GM12878 (cell line): ENCODE measurements at regions not wholly inside any gene's neighbourhood (a gene's known extent, or its start where the extent isn't known, plus 50 kb on each side); places are given as distances from the start of the nearest gene placed in this dataset.
A peak's percentile ranks its signal among the peaks of the same experiment; 100 is the strongest.

Experiments
- ATAC-seq: fragments of 200-7000 bp; cut with Tn5 transposase; 3 replicates; pipeline ENCODE4 v1.9.1; 2020; ENCODE audit warnings: mild to moderate bottlenecking, moderate library complexity
- BruUV-seq: library from RNA; stranded (reverse); fragments of 400-500 nt; replicated peaks from 2 replicates; lab custom pipeline; 2021; lab: Mats Ljungman, UMichigan
- CTCF ChIA-PET: fragments of 300-600 bp; sonication (Branson Sonifier 250); formaldehyde crosslinking; extraction: SDS; loops from one replicate; lab custom pipeline; 2021; ENCODE audit warnings: inconsistent platforms; lab: Yijun Ruan, JAX
- POLR2A ChIA-PET: fragments of 350-600 bp; formaldehyde crosslinking; extraction: SDS; loops from one replicate; lab custom pipeline; 2021; ENCODE audit warnings: inconsistent platforms; lab: Charles Lee
- RAD21 ChIA-PET: fragments of 300-600 bp; sonication (Branson Sonifier 250); formaldehyde crosslinking; loops from one replicate; lab custom pipeline; 2023; ENCODE audit warnings: antibody characterized with exemption; ENCODE audit not compliant: unreplicated experiment; lab: Charles Lee
- SMC1A ChIA-PET: fragments of 300-600 bp; sonication (Branson Sonifier 250); formaldehyde crosslinking; loops from one replicate; lab custom pipeline; 2023; ENCODE audit not compliant: unreplicated experiment, uncharacterized antibody; lab: Charles Lee
- DNase-seq: peaks from one replicate; pipeline ENCODE4 v3.0.0-alpha.2; 2011; ENCODE audit warnings: low read depth, low spot score
- FAIRE-seq: peaks from 3 replicates; lab custom pipeline; 2011; peaks lifted over from hg19 to GRCh38; lab: Jason Lieb, UNC
- H2AFZ ChIP-seq: 2 replicates; pipeline ENCODE4 v1.6.0; 2011; ENCODE audit warnings: low read depth, low read length, control low read depth; ENCODE audit not compliant: control insufficient read depth
- H3K27ac ChIP-seq: 2 replicates; pipeline ENCODE4 v1.5.1; 2011; ENCODE audit warnings: control low read depth; ENCODE audit not compliant: control insufficient read depth, insufficient read depth
- H3K27me3 ChIP-seq, 2 experiments: replicated peaks in 1 of 2; 2 replicates each; pipeline versions ENCODE4 v1.6.0 to v1.6.1; 2011; ENCODE audit warnings: low read length in 1 of 2; ENCODE audit not compliant: control insufficient read depth in 2 of 2, insufficient read depth in 2 of 2
- H3K36me3 ChIP-seq, 2 experiments: 2 replicates each; pipeline ENCODE4 v1.5.1; 2011; ENCODE audit warnings: low read length in 1 of 2; ENCODE audit not compliant: control insufficient read depth in 2 of 2, insufficient read depth in 2 of 2
- H3K4me1 ChIP-seq: 2 replicates; pipeline ENCODE4 v1.6.1; 2011; ENCODE audit warnings: mild to moderate bottlenecking, low read length, moderate library complexity, mixed read lengths; ENCODE audit not compliant: control insufficient read depth, insufficient read depth
- H3K4me2 ChIP-seq: 2 replicates; pipeline ENCODE4 v1.6.0; 2011; ENCODE audit warnings: control low read depth; ENCODE audit not compliant: control insufficient read depth, insufficient read depth
- H3K4me3 ChIP-seq: fragments of 200-600 bp; sonication (generic); 2 replicates; pipeline ENCODE4 v1.5.1; 2016
- H3K79me2 ChIP-seq: 2 replicates; pipeline ENCODE4 v1.6.0; 2011; ENCODE audit warnings: low read length; ENCODE audit not compliant: control insufficient read depth, insufficient read depth
- H3K9ac ChIP-seq: 2 replicates; pipeline ENCODE4 v1.8.0; 2011; ENCODE audit warnings: low read length, control low read depth, mixed read lengths; ENCODE audit not compliant: control insufficient read depth, insufficient read depth
- H3K9me3 ChIP-seq: replicated peaks from 3 replicates; pipeline ENCODE4 v1.5.1; 2011; ENCODE audit warnings: mild to moderate bottlenecking, low read length; ENCODE audit not compliant: control insufficient read depth, insufficient read depth
- H4K20me1 ChIP-seq: 2 replicates; pipeline ENCODE4 v1.6.0; 2011; ENCODE audit not compliant: control insufficient read depth, insufficient read depth
- CTCF ChIP-seq, 3 experiments: IDR thresholded peaks in 2 of 3; conservative IDR thresholded peaks in 1 of 3; 2 replicates each; pipeline ENCODE4 v1.5.1; 2011; ENCODE audit warnings: low read depth in 3 of 3, low read length in 3 of 3, mild to moderate bottlenecking in 3 of 3, control low read depth in 2 of 3, moderate library complexity in 2 of 3, inconsistent platforms in 1 of 3, mixed read lengths in 1 of 3; ENCODE audit not compliant: control insufficient read depth in 2 of 3, insufficient read depth in 1 of 3; ENCODE audit errors: extremely low read depth in 1 of 3
- ESRRA ChIP-seq: IDR thresholded peaks from 2 replicates; pipeline ENCODE4 v1.6.1; 2012; ENCODE audit warnings: mild to moderate bottlenecking, low read length, improper control_type of control experiment
- HDGF ChIP-seq: fragments of 450-650 bp; IDR thresholded peaks from 2 replicates; pipeline ENCODE4 v1.6.1; 2016; ENCODE audit warnings: antibody characterized with exemption
- KAT2A ChIP-seq: conservative IDR thresholded peaks from 2 replicates; pipeline ENCODE4 v1.6.1; 2011; ENCODE audit warnings: low read depth, low read length; ENCODE audit not compliant: control insufficient read depth
- LARP7 ChIP-seq: fragments of 450-650 bp; IDR thresholded peaks from 2 replicates; pipeline ENCODE4 v1.6.1; 2017; ENCODE audit warnings: mild to moderate bottlenecking
- MXI1 ChIP-seq: fragments of 150-350 bp; IDR thresholded peaks from 2 replicates; pipeline ENCODE4 v1.6.1; 2011; ENCODE audit warnings: low read depth, mild to moderate bottlenecking, inconsistent platforms, low read length, improper control_type of control experiment
- MYB ChIP-seq: fragments of 150-350 bp; IDR thresholded peaks from 2 replicates; pipeline ENCODE4 v1.6.1; 2014; ENCODE audit warnings: mild to moderate bottlenecking, low read depth, low read length, borderline replicate concordance
- NFYA ChIP-seq: IDR thresholded peaks from 2 replicates; pipeline ENCODE4 v1.6.1; 2011; ENCODE audit warnings: low read depth, mild to moderate bottlenecking, low read length, improper control_type of control experiment, borderline replicate concordance
- RFX5 ChIP-seq: IDR thresholded peaks from 2 replicates; pipeline ENCODE4 v1.6.1; 2011; ENCODE audit warnings: low read depth, low read length, improper control_type of control experiment
- TCF3 ChIP-seq: IDR thresholded peaks from 2 replicates; pipeline ENCODE4 v1.6.1; 2012; ENCODE audit warnings: low read depth, mild to moderate bottlenecking, low read length, borderline replicate concordance; ENCODE audit not compliant: insufficient read depth
- WRNIP1 ChIP-seq: IDR thresholded peaks from 2 replicates; pipeline ENCODE4 v1.6.1; 2011; ENCODE audit warnings: low read depth, low read length, improper control_type of control experiment, borderline replicate concordance
- ZNF274 ChIP-seq: IDR thresholded peaks from one replicate; pipeline ENCODE4 v1.8.0; 2011; ENCODE audit not compliant: insufficient read length, insufficient read depth
- ZNF622 ChIP-seq: fragments of 450-650 bp; IDR thresholded peaks from 2 replicates; pipeline ENCODE4 v1.6.1; 2017; ENCODE audit warnings: mild to moderate bottlenecking, inconsistent platforms
- WGBS: methylation state at CpG from one replicate; pipeline ENCODE4 v1.1.6; 2016; ENCODE audit warnings: low lambda C conversion rate; ENCODE audit not compliant: insufficient replicate concordance, insufficient coverage; ENCODE audit errors: missing lambda C conversion rate; 5-methylcytosine and 5-hydroxymethylcytosine counted together
- in situ Hi-C: fragments of 300-500 bp; cut with MboI; formaldehyde crosslinking; loops from 9 replicates; pipeline ENCODE4 v1.14.3; 2018; ENCODE audit warnings: mixed read lengths
- intact Hi-C: fragments of 100-400 bp; cut with micrococcal nuclease; formaldehyde crosslinking; loops from one replicate; pipeline ENCODE4 v1.14.2; 2022; ENCODE audit not compliant: unreplicated experiment

- TF ChIP-seq CTCF (IDR thresholded peaks at IDR 0.05 in 2 of 3, conservative IDR thresholded peaks at IDR 0.05 in 1 of 3; ENCODE audit: control insufficient read depth in 2 of 3, extremely low read depth in 1 of 3, insufficient read depth in 1 of 3, low read depth in 3 of 3, low read length in 3 of 3) (peak; percentile 63 to 76 (median 74)), KAT2A (no peak)
These were observed 242.8 kb upstream of the UBE2E2 start (continued) for GRCh38 chr3:22960105-22960984.

- in situ Hi-C loops: no loop called here
- Histone ChIP-seq H3K9me3 (no peaks in the 10 kb centered on the region), H3K9ac (no peak overlapping the region), H3K36me3 (no peaks in the 10 kb centered on the region), H3K4me3 (no peak overlapping the region), H3K79me2 (no peaks in the 10 kb centered on the region), H4K20me1 (no peaks in the 10 kb centered on the region), H3K27me3 (no peaks in the 10 kb centered on the region), H3K27ac (no peak overlapping the region), H3K4me1 (peaks cover 11% of the 10 kb centered on the region; the same call in 1 of the 2 replicates), H2AFZ (no peak overlapping the region), H3K4me2 (no peak overlapping the region)
- no peak for FAIRE-seq
- SMC1A ChIA-PET: interaction anchor here (0.6 to 1.8 kb wide), 2 partner anchors 21 to 61 kb away, joined by 3 to 5 read pairs; no protein-coding TSS in a partner anchor
- ATAC-seq: no peak
- no peak for TF ChIP-seq ZNF274
- no peak for TF ChIP-seq RFX5
- TF ChIP-seq CTCF (IDR thresholded peaks at IDR 0.05 in 2 of 3, conservative IDR thresholded peaks at IDR 0.05 in 1 of 3; ENCODE audit: control insufficient read depth in 2 of 3, extremely low read depth in 1 of 3, insufficient read depth in 1 of 3, low read depth in 3 of 3, low read length in 3 of 3): no peak
- no peak for TF ChIP-seq NFYA
- no peak for TF ChIP-seq LARP7
- no peak for TF ChIP-seq HDGF
- TF ChIP-seq MYB: no peak
- no peak for TF ChIP-seq MXI1
- no peak for TF ChIP-seq TCF3
- no peak for TF ChIP-seq WRNIP1
- no peak for TF ChIP-seq ZNF622
- no peak for TF ChIP-seq ESRRA
- POLR2A ChIA-PET: no interaction called here
- intact Hi-C loops: loop anchor here (5.0 kb wide), 2 partner anchors 230 to 240 kb away; partner anchors contain the start of gene UBE2E2
- no TSS peak for BruUV-seq
- RAD21 ChIA-PET: no interaction called here
- WGBS: 75% methylated on average over 3 of the region's 3 CpGs
- DNase-seq: no peak
- CTCF ChIA-PET: interaction anchor here (1.2 to 5.6 kb wide), 4 partner anchors 11 to 846 kb away, joined by 3 to 36 read pairs (median 6); no protein-coding TSS in a partner anchor
These were observed 240.9 kb upstream of the UBE2E2 start for GRCh38 chr3:22962244-22962643.
